OCI-M2 (cell line): ENCODE measurements at regions not wholly inside any gene's neighbourhood (a gene's known extent, or its start where the extent isn't known, plus 50 kb on each side); places are given as distances from the start of the nearest gene placed in this dataset.
"Not testable (repeated sequence)": the region's sequence is repeated elsewhere in the genome, so short reads cannot be mapped to it uniquely, and the experiment has no call there.

ENCODE experiments used
- DNase-seq: peaks from one replicate; lab custom pipeline; 2025; ENCODE audit not compliant: unreplicated experiment; lab: John Stamatoyannopoulos, UW

DNA sequence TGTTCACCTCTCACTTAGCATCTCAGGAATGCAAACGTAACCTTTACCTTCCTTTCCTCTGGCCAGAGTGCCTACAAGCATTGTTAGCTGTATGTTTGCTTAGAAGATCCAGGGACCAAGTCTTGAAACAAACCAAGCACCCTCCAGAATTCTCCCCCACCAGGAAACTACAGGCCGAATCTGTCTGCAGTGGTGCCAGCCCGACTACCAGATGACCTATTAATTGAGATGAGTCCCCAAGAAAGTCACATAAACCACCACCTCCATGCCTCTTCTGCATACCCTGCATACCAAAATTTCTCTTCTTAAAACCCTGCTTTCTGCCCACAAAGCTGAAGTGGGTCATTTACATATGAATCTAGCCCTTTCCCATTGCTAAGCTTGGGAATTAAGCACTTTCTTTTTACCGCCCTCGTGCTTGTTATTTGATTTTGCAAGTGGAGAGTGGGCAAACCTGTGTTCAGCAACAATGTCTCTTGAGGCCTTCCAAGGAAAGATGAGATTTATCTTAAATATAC, 1239.1 kb downstream of the CDH12 start:
- DNase-seq = no peak

DNA sequence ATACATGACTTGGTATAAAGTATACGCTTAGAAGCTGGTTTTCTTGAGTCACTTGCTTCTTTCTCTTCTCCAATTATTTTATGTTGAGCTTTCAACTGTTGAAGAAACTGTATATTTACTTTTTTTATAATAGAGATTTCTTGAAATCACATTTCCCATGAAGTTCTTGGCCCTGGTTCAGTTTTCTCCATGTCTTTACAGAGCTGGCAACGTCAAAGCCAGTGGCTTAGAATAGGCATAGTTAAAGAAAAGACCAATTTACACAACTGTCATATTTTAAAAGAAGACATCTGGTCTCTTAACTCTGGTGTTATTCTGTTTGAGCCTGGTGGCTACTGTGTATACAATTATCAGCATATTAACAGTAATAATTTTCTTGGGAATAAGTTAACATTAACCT, 1249.3 kb downstream of the CDH12 start:
- no peak for DNase-seq

DNA sequence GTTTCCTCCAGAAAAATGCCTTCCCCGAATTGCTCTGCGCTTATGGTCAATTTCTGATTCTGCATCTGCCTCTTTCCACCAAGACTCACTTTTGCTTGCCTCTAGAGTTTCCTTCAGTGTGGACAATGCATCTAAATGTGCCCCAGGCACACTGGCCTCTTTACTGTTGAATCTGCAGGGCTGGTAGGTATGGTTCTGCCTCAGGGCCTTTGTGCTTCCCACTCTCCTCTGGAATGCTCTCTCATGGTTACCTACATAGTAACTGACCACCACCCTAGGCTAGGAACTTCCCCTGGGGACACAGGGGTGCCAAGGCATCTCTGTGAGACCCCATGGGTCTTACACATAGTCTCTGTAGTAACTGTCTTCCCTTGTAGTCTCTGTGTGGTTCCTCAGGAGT, 1258.6 kb downstream of the CDH12 start:
- DNase-seq = no peak

DNA sequence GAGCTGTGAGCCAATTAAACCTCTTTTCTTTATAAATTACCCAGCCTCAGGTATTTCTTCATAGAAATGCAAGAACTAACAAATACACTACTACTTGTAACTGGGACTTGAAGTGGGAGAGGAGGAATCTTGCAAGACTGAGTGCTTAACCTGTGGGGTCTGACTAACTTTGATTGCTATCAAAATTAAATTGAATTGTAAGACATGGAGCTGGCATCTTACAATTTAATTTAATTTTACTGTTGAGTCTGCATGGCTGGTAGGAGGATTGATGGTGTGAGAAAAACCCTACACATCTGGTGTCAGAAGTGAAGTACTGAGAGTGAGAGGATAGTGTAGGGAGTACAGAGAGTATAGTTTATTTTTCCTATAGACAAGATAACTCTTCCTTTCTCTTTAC, 1259.9 kb downstream of the CDH12 start:
- DNase-seq = no peak

DNA sequence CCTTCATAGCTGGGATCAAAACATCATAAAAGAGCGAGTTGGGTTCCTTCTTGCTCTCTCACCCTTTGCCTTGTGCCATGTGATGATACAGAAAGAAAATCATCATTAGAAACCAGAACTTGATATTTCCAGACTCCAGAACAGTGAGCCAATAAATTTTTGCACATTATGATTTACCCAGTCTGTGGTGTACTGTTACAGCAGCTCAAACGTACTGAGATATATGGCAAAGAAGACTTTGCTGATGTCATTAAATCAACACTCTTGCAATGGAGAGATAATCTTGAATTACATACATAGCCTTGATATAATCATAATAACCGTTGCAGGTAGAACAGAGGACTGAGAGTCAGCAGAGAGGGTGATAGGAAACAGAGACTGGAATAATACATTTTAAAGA, 1271.6 kb downstream of the CDH12 start:
- DNase-seq = no peak

DNA sequence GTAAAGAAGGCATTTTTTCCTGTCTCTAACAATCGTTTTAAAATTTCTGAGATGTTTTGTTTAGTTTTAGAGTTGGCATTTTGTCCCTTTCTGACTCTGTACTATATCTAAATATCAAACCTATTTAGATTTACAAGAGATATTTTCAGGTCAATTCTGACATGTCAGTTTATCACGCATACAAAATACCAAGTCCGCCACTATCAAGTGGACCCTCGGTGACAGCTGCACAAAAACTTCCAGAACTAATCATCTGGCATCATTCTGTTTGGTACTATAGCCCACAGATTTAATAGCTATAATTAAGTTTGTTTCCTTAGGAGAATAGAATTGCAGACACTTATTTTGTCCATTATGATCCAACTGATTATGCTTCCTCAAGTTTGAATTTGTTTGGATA, 1278.2 kb downstream of the CDH12 start:
- DNase-seq = no peak

DNA sequence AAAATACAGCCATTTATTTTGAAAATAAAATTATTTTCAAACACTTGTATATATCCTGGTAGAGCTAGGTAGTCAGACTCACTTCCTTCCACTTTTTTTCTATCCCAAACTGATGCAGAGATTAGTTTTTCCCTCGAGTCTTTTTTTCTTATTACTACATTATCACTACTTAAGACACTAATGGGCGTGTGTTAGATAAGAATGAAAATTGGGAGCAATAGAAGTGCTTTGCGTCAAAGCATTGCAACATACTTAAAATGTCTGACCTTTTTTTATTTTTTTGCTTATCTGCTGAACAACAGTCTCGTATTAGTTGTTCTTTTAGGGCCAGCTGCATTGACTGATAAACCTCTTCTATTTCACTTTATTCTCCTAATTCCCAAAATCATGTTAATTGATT, 1278.7 kb downstream of the CDH12 start:
- DNase-seq = no peak

DNA sequence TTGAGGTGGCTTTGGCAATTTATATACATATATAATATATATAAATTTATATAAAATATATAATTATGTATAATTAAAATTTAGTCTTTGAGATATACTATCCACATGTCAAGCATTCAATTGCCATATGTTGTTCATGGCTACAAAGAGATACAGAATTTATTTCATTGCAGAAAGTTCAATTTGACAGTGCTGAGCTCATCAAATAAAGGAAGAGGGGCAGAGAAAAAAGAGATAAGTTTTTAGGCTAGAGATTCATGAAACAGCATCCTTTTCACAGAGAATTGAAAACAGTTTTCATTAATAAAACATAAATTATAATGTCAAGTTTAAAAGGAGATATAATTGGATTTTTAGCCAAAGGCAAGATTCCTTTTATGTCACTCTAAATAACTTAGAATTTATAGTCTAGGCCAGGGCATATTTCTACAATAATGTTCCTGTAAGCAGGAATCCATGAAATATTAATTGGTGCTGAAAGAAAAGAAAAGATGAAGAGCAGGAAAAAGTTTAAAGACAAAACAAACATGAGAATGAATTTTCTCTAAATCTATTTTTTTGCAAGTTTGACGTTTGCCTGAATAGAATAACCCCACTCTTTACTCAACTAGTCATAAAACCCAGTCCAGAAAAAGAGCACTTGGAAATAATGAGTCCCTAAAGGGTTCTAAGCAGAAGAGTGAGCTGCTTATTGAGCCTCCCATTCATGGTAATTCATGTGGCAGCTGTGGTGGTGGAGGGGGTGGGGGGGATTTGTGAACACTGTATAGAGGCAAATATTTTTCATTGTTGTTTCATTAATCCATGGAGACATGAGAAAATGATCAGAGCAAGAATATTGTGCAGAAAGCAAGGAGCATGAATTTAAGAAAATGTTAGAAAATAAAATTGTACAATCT, 1279.5 kb downstream of the CDH12 start:
- no peak for DNase-seq

DNA sequence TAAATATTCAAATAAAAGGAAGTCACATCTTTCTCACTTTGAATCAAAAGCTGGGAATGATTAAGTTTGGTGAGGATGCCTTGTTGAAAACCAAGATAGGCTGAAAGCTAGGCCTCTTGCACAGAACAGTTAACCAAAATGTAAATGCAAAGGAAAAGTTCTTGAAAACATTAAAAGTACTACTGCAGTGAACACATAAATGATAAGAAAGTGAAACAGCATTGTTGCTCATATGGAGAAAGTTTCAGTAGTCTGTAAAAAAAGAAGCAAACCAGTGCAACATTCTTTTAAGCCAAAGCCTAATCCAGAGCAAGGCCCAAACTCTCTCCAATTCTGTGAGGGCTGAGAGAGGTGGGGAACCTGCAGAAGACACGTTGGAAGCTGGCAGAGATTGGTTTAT, 1281.9 kb downstream of the CDH12 start:
- not testable (repeated sequence) for DNase-seq

DNA sequence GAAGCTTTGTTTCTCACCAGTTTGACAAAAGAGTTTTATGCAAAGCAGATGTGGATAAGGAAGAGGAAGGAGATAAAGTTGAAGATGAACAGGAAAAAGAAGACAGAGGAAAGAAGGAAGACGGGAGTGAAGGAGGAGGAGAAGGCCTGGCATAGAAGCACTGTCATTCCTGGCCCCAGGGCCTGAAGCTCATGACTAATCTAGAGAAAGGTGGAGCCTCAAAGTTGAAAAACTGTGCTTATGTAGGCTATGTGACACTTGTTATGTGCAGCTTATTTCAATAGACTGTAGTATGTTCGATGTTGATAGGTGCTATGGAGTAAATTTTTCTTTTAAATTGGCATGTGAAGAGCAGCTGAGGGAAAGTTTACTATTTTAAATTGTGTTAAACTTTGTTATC, 1294.0 kb downstream of the CDH12 start:
- DNase-seq = not testable (repeated sequence)

DNA sequence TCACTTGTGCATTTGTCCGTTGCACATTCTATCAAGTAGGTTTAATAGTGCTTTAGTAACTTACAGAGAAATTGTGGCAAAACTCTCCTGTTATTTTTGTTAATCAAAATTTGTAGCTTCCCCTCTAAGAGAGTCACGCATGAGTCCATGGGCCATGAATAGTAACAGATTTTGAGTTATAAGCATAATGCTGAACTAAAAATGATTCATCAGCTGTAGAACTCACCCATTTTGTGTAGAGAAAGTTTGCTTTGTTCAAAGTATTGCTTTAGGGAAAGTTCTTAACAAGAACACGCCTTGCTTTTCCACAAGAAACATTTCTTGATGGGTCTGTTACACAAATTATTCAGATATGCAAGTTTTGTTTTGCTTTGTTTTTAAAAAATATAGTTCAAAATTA, 1300.9 kb downstream of the CDH12 start:
- not testable (repeated sequence) for DNase-seq

DNA sequence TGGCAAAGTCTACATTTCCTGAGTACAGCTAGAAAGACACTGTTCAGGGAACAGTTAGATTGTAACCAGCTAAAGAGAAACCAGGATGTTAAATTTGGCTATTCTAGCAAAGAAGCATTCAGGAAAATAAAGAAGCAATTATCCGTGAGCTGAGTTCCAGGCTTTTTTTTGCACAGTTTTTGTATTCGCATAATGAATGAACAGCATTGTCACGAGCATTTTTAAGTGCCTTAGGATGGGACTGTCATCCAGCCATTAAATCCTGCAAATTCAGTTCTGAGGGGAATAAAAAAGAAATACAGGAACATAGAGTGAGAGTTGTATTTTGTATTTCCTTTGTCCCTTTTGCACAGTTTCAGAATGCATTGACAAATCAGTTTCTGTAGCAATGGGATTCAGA, 1302.2 kb downstream of the CDH12 start:
- not testable (repeated sequence) for DNase-seq

DNA sequence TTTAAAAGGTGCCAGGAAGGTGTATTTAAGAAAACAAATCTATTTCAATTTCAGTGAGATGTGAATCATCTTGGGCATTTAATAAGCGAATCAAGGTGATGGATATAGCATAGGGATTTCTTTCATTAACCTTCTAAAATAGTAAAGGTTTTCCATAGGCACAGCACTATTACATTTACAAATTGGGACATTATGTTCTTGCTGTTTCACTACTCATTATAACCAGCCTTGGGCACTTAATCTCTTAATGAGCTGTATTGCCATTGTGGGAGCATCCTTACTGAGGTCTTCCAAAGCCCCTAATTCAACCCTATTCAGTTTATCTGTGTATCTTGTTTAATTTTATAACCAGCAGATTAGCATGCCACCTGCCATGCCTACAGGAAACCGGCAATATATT, 1305.5 kb downstream of the CDH12 start:
- not testable (repeated sequence) for DNase-seq

DNA sequence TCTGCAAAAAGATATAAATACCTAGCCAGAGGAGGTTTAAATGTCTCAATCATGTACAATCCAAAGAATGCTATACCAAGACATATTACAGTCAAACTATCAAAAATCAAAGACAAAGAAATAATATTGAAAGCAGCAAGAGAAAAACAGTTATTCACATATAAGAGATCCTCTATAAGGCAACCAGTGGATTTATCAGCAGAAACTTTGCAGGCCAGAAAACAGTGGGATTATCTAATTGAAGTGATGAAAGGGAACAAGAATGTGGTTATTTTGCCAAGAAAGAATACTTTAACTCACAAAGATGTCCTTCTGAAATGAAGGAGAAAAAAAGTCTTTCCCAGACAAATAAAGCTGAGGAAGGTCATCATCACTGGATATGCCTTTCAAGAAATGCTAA, 1318.0 kb downstream of the CDH12 start:
- DNase-seq = not testable (repeated sequence)

DNA sequence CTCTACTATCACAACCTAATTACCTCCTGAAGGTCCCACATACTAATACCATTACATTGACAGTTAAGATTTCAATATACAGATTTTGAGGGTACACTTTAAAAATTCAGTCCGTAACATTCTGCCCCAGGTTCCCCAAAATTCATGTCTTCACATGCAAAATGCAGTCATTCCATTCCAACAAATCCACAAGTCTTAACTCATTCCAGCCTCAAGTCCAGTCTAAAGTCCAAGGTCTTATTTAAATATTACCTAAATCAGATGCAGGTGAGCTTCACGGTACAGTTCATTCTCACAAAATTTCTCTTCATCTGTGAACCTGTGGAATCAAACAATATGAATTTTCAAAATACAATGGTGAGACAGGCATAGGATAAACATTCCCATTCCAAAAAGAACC, 1332.0 kb downstream of the CDH12 start:
- DNase-seq = not testable (repeated sequence)

DNA sequence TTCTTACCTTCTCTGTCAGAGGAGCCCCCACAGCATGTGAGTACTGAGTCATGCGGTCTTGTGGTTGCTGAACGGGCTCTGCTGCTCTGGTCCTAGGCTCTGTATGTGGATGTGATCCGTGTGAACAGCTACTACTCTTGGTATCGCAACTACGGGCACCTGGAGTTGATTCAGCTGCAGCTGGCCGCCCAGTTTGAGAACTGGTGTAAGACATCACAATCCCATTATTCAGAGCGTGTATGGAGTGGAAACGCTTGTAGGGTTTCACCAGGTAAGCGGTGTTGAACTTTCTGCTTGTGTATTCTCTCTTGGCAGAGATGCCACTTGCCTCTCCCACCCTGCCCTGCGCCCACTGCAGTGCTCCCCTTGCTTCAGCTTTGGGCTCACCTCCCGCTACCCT, 1356.2 kb downstream of the CDH12 start:
- not testable (repeated sequence) for DNase-seq

DNA sequence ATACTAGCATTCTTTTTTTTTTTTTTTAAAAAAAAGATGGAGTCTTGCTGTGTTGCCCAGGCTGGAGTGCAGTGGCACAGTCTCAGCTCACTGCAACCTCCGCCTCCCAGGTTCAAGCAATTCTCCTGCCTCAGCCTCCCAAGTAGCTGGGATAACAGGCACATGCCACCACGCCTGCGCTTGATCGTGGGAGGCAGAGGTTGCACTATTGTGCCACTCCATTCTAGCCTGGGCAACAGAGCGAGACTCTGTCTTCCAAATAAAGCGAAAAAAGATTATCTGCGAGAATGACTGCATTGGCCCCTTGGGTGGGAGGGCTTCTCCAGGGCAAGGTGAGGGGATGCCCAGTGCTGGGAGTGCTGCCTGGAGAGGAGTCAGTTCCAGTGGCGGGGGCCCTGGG, 1357.1 kb downstream of the CDH12 start:
- not testable (repeated sequence) for DNase-seq

DNA sequence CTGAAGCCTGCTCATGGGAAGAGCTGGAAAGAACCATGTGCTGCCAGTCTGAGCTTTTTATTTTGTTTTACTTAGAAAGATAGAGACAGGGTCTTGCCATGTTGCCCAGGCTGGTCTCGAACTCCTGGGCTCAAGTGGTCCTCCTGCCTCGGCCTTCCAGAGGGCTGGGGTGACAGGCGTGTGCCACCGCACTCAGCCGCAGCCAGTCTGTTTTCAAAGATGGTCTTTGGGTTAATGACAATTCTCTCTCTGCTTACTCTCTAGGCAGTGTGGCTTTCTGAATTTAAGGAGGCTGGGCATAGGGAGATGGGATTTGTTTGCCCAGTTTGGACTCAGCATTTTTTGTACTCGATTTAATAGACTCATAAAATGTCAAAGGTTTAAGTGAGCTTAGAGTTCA, 1357.9 kb downstream of the CDH12 start:
- not testable (repeated sequence) for DNase-seq

DNA sequence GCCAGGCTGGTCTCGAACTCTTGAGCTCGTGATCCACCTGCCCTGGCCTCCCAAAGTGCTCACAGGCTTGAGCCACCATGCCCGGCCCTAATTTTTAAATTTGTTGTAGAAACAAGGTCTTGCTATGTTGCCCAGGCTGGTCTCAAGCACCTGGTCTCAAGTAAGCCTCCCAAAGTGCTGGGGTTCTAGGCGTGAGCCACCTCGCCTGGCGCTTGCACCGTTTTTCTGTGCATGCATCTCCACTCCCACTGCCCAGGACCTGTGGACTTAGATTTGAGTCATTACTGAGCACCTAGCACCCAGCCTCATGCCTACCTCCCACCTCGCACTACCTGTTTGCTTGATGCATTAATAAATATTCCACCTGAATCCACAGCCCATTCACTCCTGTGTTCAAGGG, 1359.1 kb downstream of the CDH12 start:
- DNase-seq = not testable (repeated sequence)

DNA sequence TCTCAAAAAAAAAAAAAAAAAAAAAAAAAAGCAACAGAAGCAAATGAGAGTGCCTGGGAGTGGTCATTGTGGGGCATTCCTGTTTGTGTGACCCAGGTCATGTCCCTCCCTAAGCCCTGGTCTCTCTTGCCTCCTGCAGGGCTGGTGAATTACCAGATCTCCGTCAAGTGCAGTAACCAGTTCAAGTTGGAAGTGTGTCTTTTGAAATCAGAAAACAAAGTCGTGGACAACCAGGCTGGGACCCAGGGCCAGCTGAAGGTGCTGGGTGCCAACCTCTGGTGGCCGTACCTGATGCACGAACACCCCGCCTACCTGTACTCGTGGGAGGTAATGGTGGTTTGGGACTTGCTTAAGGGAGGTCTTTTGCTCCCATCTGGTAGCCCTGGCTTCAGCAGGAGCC, 1362.0 kb downstream of the CDH12 start:
- DNase-seq = not testable (repeated sequence)

DNA sequence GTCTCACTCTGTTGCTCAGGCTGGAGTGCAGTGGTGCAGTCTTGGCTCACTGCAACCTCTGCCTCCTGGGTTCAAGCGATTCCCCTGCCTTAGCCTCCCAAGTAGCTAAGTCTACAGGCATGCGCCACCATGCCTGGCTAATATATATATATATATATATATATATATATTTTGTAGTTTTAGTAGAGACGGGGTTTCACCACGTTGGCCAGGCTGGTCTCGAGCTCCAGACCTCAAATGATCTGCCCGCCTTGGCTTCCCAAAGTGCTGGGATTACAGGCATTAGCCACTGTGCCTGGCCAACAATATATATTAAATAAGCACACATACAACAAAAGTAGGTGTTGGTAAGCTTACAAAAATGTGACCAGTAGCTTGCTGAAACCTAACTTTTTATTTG, 1364.3 kb downstream of the CDH12 start:
- DNase-seq = not testable (repeated sequence)

DNA sequence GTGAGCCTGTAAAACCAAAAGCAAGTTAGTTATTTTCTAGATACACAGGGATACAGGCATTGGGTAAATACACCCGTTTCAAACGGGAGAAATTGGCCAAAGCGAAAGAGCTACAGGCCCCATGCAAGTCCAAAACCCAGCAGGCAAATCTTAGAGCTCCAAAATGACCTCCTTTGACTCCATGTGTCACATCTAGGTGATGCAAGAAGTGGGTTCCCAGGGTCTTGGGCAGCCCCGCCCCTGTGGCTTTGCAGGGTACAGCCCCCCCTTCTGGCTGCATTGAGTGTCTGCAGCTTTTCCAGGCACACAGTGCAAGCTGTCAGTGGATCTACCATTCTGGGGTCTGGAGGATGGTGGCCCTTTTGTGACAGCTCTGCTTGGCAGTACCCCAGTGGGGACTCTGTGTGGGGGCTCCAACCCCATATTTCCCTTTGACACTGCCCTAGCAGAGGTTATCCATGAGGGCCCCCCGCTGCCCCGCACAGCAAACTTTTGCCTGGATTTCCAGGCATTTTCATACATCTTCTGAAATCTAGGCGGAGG, 1367.6 kb downstream of the CDH12 start:
- DNase-seq = not testable (repeated sequence)
